Ishikawa (cell line): ENCODE measurements at regions not wholly inside any gene's neighbourhood (a gene's known extent, or its start where the extent isn't known, plus 50 kb on each side); places are given as distances from the start of the nearest gene placed in this dataset.

ENCODE experiments used
- CEBPB ChIP-seq: IDR thresholded peaks from 2 replicates; pipeline ENCODE4 v1.6.1; 2012
- CREB1 ChIP-seq: IDR thresholded peaks from 2 replicates; pipeline ENCODE4 v1.6.1; 2012; ENCODE audit warnings: low read depth
- EGR1 ChIP-seq: IDR thresholded peaks from 2 replicates; pipeline ENCODE4 v1.6.1; 2012
- EP300 ChIP-seq: IDR thresholded peaks from 2 replicates; pipeline ENCODE4 v1.6.1; 2012; ENCODE audit warnings: borderline replicate concordance
- FOXM1 ChIP-seq: IDR thresholded peaks from 2 replicates; pipeline ENCODE4 v1.6.1; 2012; ENCODE audit warnings: low read depth, borderline replicate concordance
- MAX ChIP-seq: IDR thresholded peaks from 2 replicates; pipeline ENCODE4 v1.6.1; 2012
- NFIC ChIP-seq: IDR thresholded peaks from 2 replicates; pipeline ENCODE4 v1.6.1; 2012
- RAD21 ChIP-seq: IDR thresholded peaks from 2 replicates; pipeline ENCODE4 v1.6.1; 2012; ENCODE audit warnings: low read depth
- REST ChIP-seq: IDR thresholded peaks from 2 replicates; pipeline ENCODE4 v1.6.1; 2012; ENCODE audit warnings: low read depth, mild to moderate bottlenecking
- TAF1 ChIP-seq: IDR thresholded peaks from 2 replicates; pipeline ENCODE4 v1.6.1; 2012; ENCODE audit warnings: low read depth, mild to moderate bottlenecking
- TCF12 ChIP-seq: IDR thresholded peaks from 2 replicates; pipeline ENCODE4 v1.6.1; 2012; ENCODE audit warnings: low read depth
- TEAD4 ChIP-seq: IDR thresholded peaks from 2 replicates; pipeline ENCODE4 v1.6.1; 2012
- USF1 ChIP-seq: IDR thresholded peaks from 2 replicates; pipeline ENCODE4 v1.6.1; 2012
- YY1 ChIP-seq: IDR thresholded peaks from 2 replicates; pipeline ENCODE4 v1.6.1; 2012; ENCODE audit warnings: low read depth
- ZBTB7A ChIP-seq: IDR thresholded peaks from 2 replicates; pipeline ENCODE4 v1.6.1; 2012; ENCODE audit warnings: low read depth

- TF ChIP-seq CEBPB = no peak
- no peak for TF ChIP-seq YY1
- no peak for TF ChIP-seq FOXM1
- TF ChIP-seq EGR1 = no peak
- TF ChIP-seq NFIC = no peak
- TF ChIP-seq TCF12 = no peak
- no peak for TF ChIP-seq MAX
- no peak for TF ChIP-seq TEAD4
- TF ChIP-seq EP300 = no peak
- TF ChIP-seq REST = no peak
- no peak for TF ChIP-seq USF1
- TF ChIP-seq TAF1 = no peak
- TF ChIP-seq CREB1 = no peak
- TF ChIP-seq RAD21 = no peak
- no peak for TF ChIP-seq ZBTB7A
These were observed 139.3 kb upstream of the CTNNA2 start for GRCh38 chr2:79373358-79374130.

- TF ChIP-seq CREB1 (no peak), YY1 (no peak), MAX (no peak), CEBPB (no peak), TEAD4 (no peak), TCF12 (no peak), EP300 (no peak), FOXM1 (no peak), NFIC (no peak), RAD21 (no peak), USF1 (no peak)
These were observed 141.8 kb upstream of the CTNNA2 start for GRCh38 chr2:79370976-79371538.

GRCh38 chr2:79369127-79369526 lies 143.7 kb upstream of the CTNNA2 start:
- TF ChIP-seq EGR1 (no peak), YY1 (no peak), CEBPB (no peak), ZBTB7A (no peak), USF1 (no peak), MAX (no peak), REST (no peak), NFIC (no peak), CREB1 (no peak), TCF12 (no peak), TAF1 (no peak), TEAD4 (no peak)

- TF ChIP-seq YY1 = no peak
- TF ChIP-seq TAF1 = no peak
- TF ChIP-seq CREB1 = no peak
- no peak for TF ChIP-seq USF1
- TF ChIP-seq EP300 = no peak
- no peak for TF ChIP-seq TCF12
These were observed 144.7 kb upstream of the CTNNA2 start for GRCh38 chr2:79368116-79368630.
